ENCODE measurements at regions not wholly inside any gene's neighbourhood (a gene's known extent, or its start where the extent isn't known, plus 50 kb on each side); places are given as distances from the start of the nearest gene placed in this dataset.

- TF ChIP-seq CTCF (IDR thresholded peaks at IDR 0.05): no peak
- no peak for TF ChIP-seq POLR2A (IDR thresholded peaks at IDR 0.05)
These were observed 143.8 kb downstream of the AVL9 start for GRCh38 chr7:32639122-32639521.
